ENCODE measurements at regions not wholly inside any gene's neighbourhood (a gene's known extent, or its start where the extent isn't known, plus 50 kb on each side); places are given as distances from the start of the nearest gene placed in this dataset.

DNA sequence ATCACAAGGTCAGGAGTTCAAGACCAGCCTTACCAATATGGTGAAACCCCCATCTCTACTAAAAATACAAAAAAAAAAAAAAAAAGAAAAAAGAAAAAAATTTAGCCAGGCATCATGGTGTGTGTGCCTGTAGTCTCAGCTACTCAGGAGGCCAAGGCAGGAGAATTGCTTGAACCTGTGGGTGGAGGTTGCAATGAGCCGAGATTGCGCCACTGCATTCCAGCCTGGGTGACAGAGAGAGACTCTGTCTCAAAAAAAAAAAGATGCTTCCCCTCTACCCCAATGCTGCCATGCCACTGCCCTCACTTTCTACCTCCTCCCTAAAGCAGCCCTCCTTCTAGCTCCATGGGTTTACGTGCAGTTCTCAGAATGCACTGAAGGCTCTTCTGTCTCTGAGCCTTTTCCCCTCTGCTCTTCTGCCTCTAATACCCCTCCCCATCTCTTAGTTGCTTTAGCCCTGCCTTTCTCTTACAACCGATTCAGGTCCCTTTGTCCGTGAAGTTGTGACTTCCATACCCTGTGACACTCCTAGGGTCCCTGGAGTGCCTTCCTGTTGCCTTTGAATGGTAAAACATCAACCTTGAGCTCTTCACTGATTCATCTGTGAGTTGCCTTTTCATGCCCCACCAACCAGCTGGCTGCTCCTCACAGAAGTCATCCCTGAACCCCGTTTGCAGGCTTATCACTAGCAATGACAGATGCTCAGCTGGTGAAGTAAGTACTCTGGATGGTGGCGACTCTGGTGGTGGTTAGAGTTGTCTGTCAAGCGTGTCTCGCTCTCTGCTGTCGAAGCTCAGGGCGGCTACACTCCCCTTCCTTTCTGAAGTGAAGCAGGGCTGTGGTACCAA is 234.9 kb downstream of the RHOU start:
- TF ChIP-seq, protein P1, sequence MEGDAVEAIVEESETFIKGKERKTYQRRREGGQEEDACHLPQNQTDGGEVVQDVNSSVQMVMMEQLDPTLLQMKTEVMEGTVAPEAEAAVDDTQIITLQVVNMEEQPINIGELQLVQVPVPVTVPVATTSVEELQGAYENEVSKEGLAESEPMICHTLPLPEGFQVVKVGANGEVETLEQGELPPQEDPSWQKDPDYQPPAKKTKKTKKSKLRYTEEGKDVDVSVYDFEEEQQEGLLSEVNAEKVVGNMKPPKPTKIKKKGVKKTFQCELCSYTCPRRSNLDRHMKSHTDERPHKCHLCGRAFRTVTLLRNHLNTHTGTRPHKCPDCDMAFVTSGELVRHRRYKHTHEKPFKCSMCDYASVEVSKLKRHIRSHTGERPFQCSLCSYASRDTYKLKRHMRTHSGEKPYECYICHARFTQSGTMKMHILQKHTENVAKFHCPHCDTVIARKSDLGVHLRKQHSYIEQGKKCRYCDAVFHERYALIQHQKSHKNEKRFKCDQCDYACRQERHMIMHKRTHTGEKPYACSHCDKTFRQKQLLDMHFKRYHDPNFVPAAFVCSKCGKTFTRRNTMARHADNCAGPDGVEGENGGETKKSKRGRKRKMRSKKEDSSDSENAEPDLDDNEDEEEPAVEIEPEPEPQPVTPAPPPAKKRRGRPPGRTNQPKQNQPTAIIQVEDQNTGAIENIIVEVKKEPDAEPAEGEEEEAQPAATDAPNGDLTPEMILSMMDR (IDR thresholded peaks at IDR 0.05): no peak
- TF ChIP-seq, protein P2, sequence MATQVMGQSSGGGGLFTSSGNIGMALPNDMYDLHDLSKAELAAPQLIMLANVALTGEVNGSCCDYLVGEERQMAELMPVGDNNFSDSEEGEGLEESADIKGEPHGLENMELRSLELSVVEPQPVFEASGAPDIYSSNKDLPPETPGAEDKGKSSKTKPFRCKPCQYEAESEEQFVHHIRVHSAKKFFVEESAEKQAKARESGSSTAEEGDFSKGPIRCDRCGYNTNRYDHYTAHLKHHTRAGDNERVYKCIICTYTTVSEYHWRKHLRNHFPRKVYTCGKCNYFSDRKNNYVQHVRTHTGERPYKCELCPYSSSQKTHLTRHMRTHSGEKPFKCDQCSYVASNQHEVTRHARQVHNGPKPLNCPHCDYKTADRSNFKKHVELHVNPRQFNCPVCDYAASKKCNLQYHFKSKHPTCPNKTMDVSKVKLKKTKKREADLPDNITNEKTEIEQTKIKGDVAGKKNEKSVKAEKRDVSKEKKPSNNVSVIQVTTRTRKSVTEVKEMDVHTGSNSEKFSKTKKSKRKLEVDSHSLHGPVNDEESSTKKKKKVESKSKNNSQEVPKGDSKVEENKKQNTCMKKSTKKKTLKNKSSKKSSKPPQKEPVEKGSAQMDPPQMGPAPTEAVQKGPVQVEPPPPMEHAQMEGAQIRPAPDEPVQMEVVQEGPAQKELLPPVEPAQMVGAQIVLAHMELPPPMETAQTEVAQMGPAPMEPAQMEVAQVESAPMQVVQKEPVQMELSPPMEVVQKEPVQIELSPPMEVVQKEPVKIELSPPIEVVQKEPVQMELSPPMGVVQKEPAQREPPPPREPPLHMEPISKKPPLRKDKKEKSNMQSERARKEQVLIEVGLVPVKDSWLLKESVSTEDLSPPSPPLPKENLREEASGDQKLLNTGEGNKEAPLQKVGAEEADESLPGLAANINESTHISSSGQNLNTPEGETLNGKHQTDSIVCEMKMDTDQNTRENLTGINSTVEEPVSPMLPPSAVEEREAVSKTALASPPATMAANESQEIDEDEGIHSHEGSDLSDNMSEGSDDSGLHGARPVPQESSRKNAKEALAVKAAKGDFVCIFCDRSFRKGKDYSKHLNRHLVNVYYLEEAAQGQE (IDR thresholded peaks at IDR 0.05; ENCODE audit: insufficient read depth in 1 of 2, low read depth in 2 of 2, low read length in 1 of 2): no peak
- TF ChIP-seq POLR2AphosphoS5 (IDR thresholded peaks at IDR 0.05; ENCODE audit: low read depth, low read length) (no peak), SIN3A (IDR thresholded peaks at IDR 0.05; ENCODE audit: borderline replicate concordance, insufficient read depth, low read depth, low read length) (no peak)

All from Panc1 (cell line).